NCI-H2171 (cell line): ENCODE measurements at regions not wholly inside any gene's neighbourhood (a gene's known extent, or its start where the extent isn't known, plus 50 kb on each side); places are given as distances from the start of the nearest gene placed in this dataset.

Experiments
- DNase-seq: peaks from one replicate; lab custom pipeline; 2025; lab: John Stamatoyannopoulos, UW

- DNase-seq, result no peak
Observed at GRCh38 chr6:105587349-105588122, 184.7 kb upstream of the PREP start.

DNA sequence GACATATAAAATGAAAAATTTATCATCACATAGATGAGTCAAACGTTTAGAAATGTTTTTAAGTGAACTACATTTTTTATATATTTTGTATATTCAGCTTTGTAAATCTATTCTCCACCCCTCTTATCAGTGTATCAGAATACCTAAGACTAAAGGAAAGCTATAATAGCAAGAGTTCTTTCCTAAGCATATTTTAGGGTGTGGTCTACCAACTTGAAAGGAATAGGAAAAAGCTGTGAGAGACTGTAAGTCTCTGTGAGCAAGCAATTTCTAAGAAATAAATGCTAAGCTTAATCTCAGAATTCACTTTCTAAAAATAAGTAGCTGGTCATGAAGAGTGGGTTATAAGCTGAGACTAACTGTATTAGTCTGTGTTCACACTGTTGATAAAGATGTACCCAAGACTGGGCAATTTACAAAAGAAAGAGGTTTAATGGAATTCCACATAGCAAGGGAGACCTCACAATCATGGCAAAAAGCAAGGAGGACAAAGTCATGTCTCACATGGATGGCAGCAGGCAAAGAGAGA is 175.4 kb upstream of the PREP start:
- DNase-seq, result no peak

DNA sequence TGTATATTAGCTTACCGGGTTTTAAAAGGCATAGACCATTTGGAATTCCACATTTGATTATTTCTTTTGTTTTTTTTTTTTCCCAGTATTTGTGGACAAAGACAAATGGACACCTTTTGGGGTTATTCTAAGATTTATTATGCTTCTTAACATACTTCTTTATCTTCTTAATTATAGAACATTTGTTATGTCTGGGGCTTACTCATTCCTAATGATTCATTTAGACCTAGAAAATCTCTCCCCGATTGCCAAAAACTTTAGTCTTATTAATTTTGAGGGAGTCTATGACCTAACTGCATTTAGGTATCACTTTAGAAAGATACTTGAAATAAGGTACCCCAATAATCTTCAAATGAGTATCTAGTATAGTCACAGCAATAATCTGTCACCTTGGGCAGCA is 170.7 kb upstream of the PREP start:
- no peak for DNase-seq

GRCh38 chr6:105573138-105573537 is 170.3 kb upstream of the PREP start:
- DNase-seq, result no peak

- no peak for DNase-seq
Observed at GRCh38 chr6:105570416-105570815, 167.5 kb upstream of the PREP start.

GRCh38 chr6:105569706-105570105 is 166.8 kb upstream of the PREP start:
- no peak for DNase-seq

GRCh38 chr6:105568751-105569150 is 165.9 kb upstream of the PREP start:
- DNase-seq, result no peak

DNA sequence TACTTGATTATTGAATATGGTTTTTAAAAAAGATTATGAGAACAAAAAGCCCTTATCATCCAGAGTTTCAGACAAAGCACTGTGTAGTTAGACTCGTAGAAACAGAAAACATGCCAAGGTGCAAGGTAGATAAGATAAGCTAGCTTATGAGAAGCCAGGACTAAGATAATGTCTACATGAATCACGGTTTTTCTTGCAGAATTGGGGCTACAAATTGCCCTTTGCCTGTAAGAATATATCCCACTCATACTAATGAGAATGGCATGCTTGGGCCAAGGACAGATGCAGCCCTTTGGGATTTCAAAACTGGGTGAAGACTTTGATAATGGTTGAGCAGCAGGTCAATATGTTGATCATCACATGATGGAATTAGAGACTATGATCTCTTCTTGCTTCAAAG is 165.3 kb upstream of the PREP start:
- DNase-seq, result no peak

GRCh38 chr6:105567140-105567539 is 164.3 kb upstream of the PREP start:
- DNase-seq, result no peak

GRCh38 chr6:105566503-105566902 is 163.6 kb upstream of the PREP start:
- DNase-seq, result no peak

GRCh38 chr6:105564121-105564902 is 161.4 kb upstream of the PREP start:
- no peak for DNase-seq

DNA sequence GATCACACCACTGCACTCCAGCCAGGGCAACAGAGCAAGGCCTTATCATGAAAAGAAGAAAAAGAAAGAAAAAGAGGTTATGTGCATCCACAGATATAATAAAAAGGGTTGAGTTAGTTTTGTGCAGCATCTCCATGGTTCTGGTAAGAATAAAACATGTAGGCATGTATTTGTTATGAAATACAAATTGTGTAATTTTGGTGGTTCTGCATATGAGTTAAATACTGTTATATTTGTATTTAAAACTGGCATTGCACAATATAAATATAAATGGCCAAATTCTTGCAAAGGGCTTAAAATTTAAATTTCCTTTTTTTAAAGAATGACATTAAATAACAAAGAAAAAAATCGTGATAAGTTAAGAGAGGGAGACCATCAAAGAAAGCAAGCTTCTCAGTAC is 159.1 kb upstream of the PREP start:
- DNase-seq, result no peak

GRCh38 chr6:105561486-105561885 is 158.6 kb upstream of the PREP start:
- no peak for DNase-seq

- no peak for DNase-seq
Observed at GRCh38 chr6:105560611-105561066, 157.8 kb upstream of the PREP start.

GRCh38 chr6:105557291-105557690 is 154.4 kb upstream of the PREP start:
- no peak for DNase-seq

- no peak for DNase-seq
Observed at GRCh38 chr6:105553171-105553570, 150.3 kb upstream of the PREP start.

- DNase-seq, result no peak
Observed at GRCh38 chr6:105550955-105551620, 148.2 kb upstream of the PREP start.

DNA sequence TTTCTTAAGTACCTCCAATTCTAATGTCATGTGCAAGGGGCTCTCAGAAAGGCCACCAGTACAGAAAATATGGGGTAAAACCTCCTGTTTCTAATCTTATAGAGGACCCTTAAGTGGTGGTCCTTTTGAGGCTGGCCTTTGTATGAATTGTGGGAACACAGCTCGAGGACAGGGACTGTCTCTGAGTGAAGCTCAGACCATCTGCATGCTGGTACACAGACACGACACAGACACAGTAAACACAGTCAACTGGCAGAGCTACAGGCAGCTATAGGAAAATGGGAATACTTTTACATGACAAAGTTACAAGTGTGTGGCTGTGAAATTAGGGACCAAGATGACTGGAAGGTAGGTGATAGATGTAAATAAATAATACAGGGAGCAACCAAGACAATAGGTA is 143.9 kb upstream of the PREP start:
- DNase-seq, result no peak

- DNase-seq, result no peak
Observed at GRCh38 chr6:105545947-105546731, 143.3 kb upstream of the PREP start.

DNA sequence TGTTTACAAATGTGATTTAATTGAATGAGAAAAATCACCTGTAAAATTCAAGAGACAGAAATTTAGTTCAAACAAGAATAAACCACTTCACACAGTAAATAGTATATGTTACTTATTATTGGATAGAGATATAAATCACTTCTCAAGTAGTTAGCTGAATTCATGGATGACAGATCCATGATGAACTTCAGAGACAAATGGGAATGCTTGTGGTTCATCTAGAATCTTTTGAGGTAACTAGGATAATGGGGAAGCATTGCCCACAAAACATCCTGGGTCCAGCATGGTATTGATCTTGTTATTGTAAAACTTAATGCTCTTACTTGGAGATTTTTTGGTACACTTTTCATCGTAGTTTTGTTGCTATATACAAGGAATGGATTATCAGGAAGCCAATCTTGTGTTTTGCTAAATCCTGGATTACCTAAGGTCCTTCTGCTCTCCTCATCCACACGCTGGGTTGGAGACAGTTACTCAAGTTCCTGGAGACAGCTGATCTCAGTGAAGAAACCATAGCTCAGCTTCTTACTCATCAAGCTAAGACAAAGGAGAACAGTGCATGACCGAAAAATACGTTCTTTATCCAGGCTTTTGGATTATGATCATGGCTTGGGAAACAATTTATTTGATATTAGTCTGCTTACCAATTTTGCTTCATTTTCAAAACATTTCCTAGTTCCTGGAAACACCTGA is 142.5 kb upstream of the PREP start:
- no peak for DNase-seq

DNA sequence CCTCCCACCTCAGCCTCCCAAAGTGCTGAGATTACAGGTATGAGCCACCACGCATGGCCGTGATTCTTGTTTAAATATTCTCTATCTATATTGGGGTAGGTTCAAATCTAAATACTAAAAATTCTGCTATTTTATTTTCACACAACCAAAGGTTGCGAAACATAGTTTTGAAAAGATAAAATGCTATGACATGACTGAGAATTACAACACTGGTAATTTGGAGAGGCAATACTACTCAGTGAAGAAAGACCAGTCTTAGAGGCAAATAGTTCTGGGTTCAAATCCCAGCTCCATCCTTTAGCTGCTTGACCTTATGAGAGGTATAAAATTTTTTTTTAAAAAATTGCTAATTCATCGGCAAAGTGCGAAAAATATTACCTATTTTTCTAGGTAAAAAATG is 137.0 kb upstream of the PREP start:
- DNase-seq, result no peak
